Neural progenitor cell (in vitro differentiated cells): ENCODE measurements at regions not wholly inside any gene's neighbourhood (a gene's known extent, or its start where the extent isn't known, plus 50 kb on each side); places are given as distances from the start of the nearest gene placed in this dataset.

Source experiments
- DNase-seq: peaks from one replicate; pipeline ENCODE4 v3.0.0-alpha.2; 2016; ENCODE audit warnings: low spot score
- H2AFZ ChIP-seq: fragments of 200-600 bp; sonication (generic); replicated peaks from 2 replicates; pipeline ENCODE4 v1.6.1; 2016; ENCODE audit warnings: antibody characterized with exemption
- H3F3A ChIP-seq: fragments of 200-600 bp; sonication (generic); 2 replicates; pipeline ENCODE4 v1.6.1; 2016; ENCODE audit warnings: antibody characterized with exemption, low read depth
- H3K27ac ChIP-seq: fragments of 200-600 bp; sonication (generic); 2 replicates; pipeline ENCODE4 v1.5.1; 2016; ENCODE audit warnings: mild to moderate bottlenecking
- H3K27me3 ChIP-seq: fragments of 200-600 bp; sonication (generic); 2 replicates; pipeline ENCODE4 v1.6.1; 2016; ENCODE audit warnings: mild to moderate bottlenecking, moderate library complexity
- H3K36me3 ChIP-seq: fragments of 200-600 bp; sonication (generic); 2 replicates; pipeline ENCODE4 v1.5.1; 2016
- H3K4me1 ChIP-seq: fragments of 200-600 bp; sonication (generic); 2 replicates; pipeline ENCODE4 v1.6.1; 2016; ENCODE audit warnings: mixed run types
- H3K4me2 ChIP-seq: fragments of 200-600 bp; sonication (generic); 2 replicates; pipeline ENCODE4 v1.6.1; 2016
- H3K4me3 ChIP-seq: fragments of 200-600 bp; sonication (generic); 2 replicates; pipeline ENCODE4 v1.5.1; 2016
- H3K79me2 ChIP-seq: fragments of 200-600 bp; sonication (generic); 2 replicates; pipeline ENCODE4 v1.6.1; 2016; ENCODE audit warnings: low read depth
- H3K9ac ChIP-seq: fragments of 200-600 bp; sonication (generic); 2 replicates; pipeline ENCODE4 v1.6.1; 2016
- H3K9me3 ChIP-seq: fragments of 200-600 bp; sonication (generic); 2 replicates; pipeline ENCODE4 v1.5.1; 2016; ENCODE audit warnings: low read depth
- H4K20me1 ChIP-seq: fragments of 200-600 bp; sonication (generic); 2 replicates; pipeline ENCODE4 v1.6.1; 2016; ENCODE audit warnings: low read depth
- H3K27ac Mint-ChIP-seq: 3 replicates; pipeline ENCODE4 v1.8.0; 2021; ENCODE audit warnings: mixed read lengths
- H3K27me3 Mint-ChIP-seq: 2 replicates; pipeline ENCODE4 v1.8.0; 2022; ENCODE audit warnings: low read depth, mild to moderate bottlenecking, inconsistent platforms, moderate library complexity, mixed read lengths; ENCODE audit not compliant: insufficient read depth
- H3K36me3 Mint-ChIP-seq: 3 replicates; pipeline ENCODE4 v1.8.0; 2021; ENCODE audit warnings: mixed read lengths
- H3K4me1 Mint-ChIP-seq: 3 replicates; pipeline ENCODE4 v1.8.0; 2021; ENCODE audit warnings: mixed read lengths
- H3K4me3 Mint-ChIP-seq: 3 replicates; pipeline ENCODE4 v1.8.0; 2021; ENCODE audit warnings: mild to moderate bottlenecking, moderate library complexity, mixed read lengths
- H3K9me3 Mint-ChIP-seq: 3 replicates; pipeline ENCODE4 v1.8.0; 2020; ENCODE audit warnings: mixed read lengths
- EZH2 ChIP-seq: fragments of 200-600 bp; sonication (generic); IDR thresholded peaks from 2 replicates; pipeline ENCODE4 v1.6.1; 2017; ENCODE audit warnings: antibody characterized with exemption, mild to moderate bottlenecking, moderate library complexity
- EZH2phosphoT487 ChIP-seq: fragments of 200-600 bp; sonication (generic); IDR thresholded peaks from 2 replicates; pipeline ENCODE4 v1.6.1; 2017; ENCODE audit warnings: antibody characterized with exemption
- TF ChIP-seq, protein P1 (sequence below): fragments of 200-600 bp; sonication (generic); IDR thresholded peaks from 2 replicates; pipeline ENCODE4 v1.5.1; 2017; ENCODE audit warnings: antibody characterized with exemption, mild to moderate bottlenecking

DNA sequence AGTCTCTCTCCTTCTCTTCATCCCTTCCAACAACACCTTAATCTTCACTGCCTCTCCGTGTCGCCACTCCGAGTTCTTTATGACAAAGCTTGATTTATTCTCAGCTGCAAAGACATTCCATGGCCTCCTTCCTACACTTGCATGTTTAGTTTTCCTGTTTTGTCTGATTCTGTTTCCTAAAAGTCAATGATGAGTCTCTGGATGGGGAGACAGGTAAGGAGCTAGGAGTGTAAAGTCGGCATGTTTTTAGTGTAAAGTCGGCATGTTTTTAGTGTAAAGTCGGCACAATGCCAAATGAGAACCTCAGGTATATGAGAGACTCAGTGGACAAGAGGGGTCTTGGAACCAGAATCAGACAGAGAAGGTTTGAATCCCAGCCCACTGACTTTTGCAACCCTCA, 362.3 kb upstream of the EEF2KMT start:
- no peak overlapping the region for H3K27ac ChIP-seq
- Mint-ChIP-seq H3K27ac (no peak overlapping the region), H3K36me3 (no peaks in the 10 kb centered on the region), H3K4me3 (no peak overlapping the region), H3K9me3 (no peaks in the 10 kb centered on the region), H3K27me3 (peaks cover 12% of the 10 kb centered on the region), H3K4me1 (peaks cover 3% of the 10 kb centered on the region)
- no peaks in the 10 kb centered on the region for H4K20me1 ChIP-seq
- H3K4me1 ChIP-seq: peaks cover 27% of the 10 kb centered on the region
- no peak overlapping the region for H3K4me3 ChIP-seq
- H3K4me2 ChIP-seq: no peak overlapping the region
- peaks cover 8% of the 10 kb centered on the region for H3F3A ChIP-seq
- no peak for TF ChIP-seq EZH2
- TF ChIP-seq EZH2phosphoT487: no peak
- TF ChIP-seq, protein P1, sequence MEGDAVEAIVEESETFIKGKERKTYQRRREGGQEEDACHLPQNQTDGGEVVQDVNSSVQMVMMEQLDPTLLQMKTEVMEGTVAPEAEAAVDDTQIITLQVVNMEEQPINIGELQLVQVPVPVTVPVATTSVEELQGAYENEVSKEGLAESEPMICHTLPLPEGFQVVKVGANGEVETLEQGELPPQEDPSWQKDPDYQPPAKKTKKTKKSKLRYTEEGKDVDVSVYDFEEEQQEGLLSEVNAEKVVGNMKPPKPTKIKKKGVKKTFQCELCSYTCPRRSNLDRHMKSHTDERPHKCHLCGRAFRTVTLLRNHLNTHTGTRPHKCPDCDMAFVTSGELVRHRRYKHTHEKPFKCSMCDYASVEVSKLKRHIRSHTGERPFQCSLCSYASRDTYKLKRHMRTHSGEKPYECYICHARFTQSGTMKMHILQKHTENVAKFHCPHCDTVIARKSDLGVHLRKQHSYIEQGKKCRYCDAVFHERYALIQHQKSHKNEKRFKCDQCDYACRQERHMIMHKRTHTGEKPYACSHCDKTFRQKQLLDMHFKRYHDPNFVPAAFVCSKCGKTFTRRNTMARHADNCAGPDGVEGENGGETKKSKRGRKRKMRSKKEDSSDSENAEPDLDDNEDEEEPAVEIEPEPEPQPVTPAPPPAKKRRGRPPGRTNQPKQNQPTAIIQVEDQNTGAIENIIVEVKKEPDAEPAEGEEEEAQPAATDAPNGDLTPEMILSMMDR: no peak
- no peaks in the 10 kb centered on the region for H3K9me3 ChIP-seq
- no peak overlapping the region for H2AFZ ChIP-seq
- no peaks in the 10 kb centered on the region for H3K27me3 ChIP-seq
- H3K79me2 ChIP-seq: no peaks in the 10 kb centered on the region
- DNase-seq: no peak
- H3K36me3 ChIP-seq: no peaks in the 10 kb centered on the region
- no peak overlapping the region for H3K9ac ChIP-seq

DNA sequence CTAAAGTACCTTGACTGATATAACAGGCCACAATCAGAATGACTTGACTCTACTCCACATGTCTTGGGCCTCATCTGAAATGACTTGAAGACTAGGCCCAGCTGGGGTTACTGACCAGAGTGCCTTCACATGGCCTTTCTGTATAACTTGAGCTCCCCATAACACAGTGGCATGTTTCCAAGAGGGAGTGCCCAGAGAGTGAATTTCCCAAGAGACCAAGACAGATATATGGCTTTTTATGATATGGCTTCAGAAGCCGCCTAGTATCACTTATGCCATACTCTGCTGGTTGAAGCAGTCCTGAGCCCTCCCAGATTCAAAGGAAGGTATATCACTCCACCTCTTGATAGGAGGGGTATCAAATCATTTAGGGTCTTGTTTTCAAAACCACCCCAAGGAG, 357.5 kb upstream of the EEF2KMT start:
- no peak overlapping the region for H3K9ac ChIP-seq
- Mint-ChIP-seq H3K9me3 (no peaks in the 10 kb centered on the region), H3K4me1 (peaks cover 19% of the 10 kb centered on the region), H3K4me3 (no peak overlapping the region), H3K27ac (no peak overlapping the region), H3K27me3 (peaks cover 21% of the 10 kb centered on the region), H3K36me3 (no peaks in the 10 kb centered on the region)
- H4K20me1 ChIP-seq: peaks cover 5% of the 10 kb centered on the region
- no peak overlapping the region for H3K4me3 ChIP-seq
- no peak for DNase-seq
- H3K4me2 ChIP-seq: no peak overlapping the region
- no peaks in the 10 kb centered on the region for H3K36me3 ChIP-seq
- peaks cover 13% of the 10 kb centered on the region for H3K4me1 ChIP-seq
- no peaks in the 10 kb centered on the region for H3K79me2 ChIP-seq
- H2AFZ ChIP-seq: no peak overlapping the region
- no peaks in the 10 kb centered on the region for H3K9me3 ChIP-seq
- TF ChIP-seq, protein P1: no peak
- TF ChIP-seq EZH2phosphoT487: no peak
- H3K27ac ChIP-seq: no peak overlapping the region
- peaks cover 36% of the 10 kb centered on the region for H3K27me3 ChIP-seq
- peaks cover 16% of the 10 kb centered on the region for H3F3A ChIP-seq

- Mint-ChIP-seq H3K27ac (no peak overlapping the region), H3K4me1 (peaks cover 26% of the 10 kb centered on the region), H3K36me3 (no peaks in the 10 kb centered on the region), H3K27me3 (peaks cover 26% of the 10 kb centered on the region), H3K9me3 (no peaks in the 10 kb centered on the region), H3K4me3 (no peak overlapping the region)
- H3F3A ChIP-seq: peaks cover 24% of the 10 kb centered on the region
- TF ChIP-seq, protein P1: no peak
- TF ChIP-seq EZH2: no peak
- no peak for TF ChIP-seq EZH2phosphoT487
- H3K36me3 ChIP-seq: no peaks in the 10 kb centered on the region
- H4K20me1 ChIP-seq: peaks cover 5% of the 10 kb centered on the region
- no peak overlapping the region for H3K4me3 ChIP-seq
- H3K4me2 ChIP-seq: no peak overlapping the region
- H3K27ac ChIP-seq: no peak overlapping the region
- H3K9ac ChIP-seq: no peak overlapping the region
- peaks cover 17% of the 10 kb centered on the region for H3K4me1 ChIP-seq
- no peaks in the 10 kb centered on the region for H3K79me2 ChIP-seq
- H3K27me3 ChIP-seq: peaks cover 38% of the 10 kb centered on the region
- no peak overlapping the region for H2AFZ ChIP-seq
- no peak for DNase-seq
- no peaks in the 10 kb centered on the region for H3K9me3 ChIP-seq
These were observed 356.8 kb upstream of the EEF2KMT start for GRCh38 chr16:5454349-5454748.

GRCh38 chr16:5451641-5452040, 354.0 kb upstream of the EEF2KMT start:
- peaks cover 29% of the 10 kb centered on the region for H3K4me1 Mint-ChIP-seq
- Histone ChIP-seq H3K4me1 (peaks cover 17% of the 10 kb centered on the region), H3K9me3 (no peaks in the 10 kb centered on the region), H2AFZ (no peak overlapping the region), H3K36me3 (no peaks in the 10 kb centered on the region), H3K79me2 (no peaks in the 10 kb centered on the region), H3F3A (peaks cover 26% of the 10 kb centered on the region), H4K20me1 (peaks cover 5% of the 10 kb centered on the region), H3K27me3 (peaks cover 50% of the 10 kb centered on the region), H3K4me3 (no peak overlapping the region), H3K9ac (no peak overlapping the region), H3K27ac (no peak overlapping the region), H3K4me2 (no peak overlapping the region)
- TF ChIP-seq, protein P1: no peak
- TF ChIP-seq EZH2phosphoT487 (no peak), EZH2 (no peak)
- H3K9me3 Mint-ChIP-seq: no peaks in the 10 kb centered on the region
- no peak overlapping the region for H3K27ac Mint-ChIP-seq
- no peak overlapping the region for H3K4me3 Mint-ChIP-seq
- no peaks in the 10 kb centered on the region for H3K36me3 Mint-ChIP-seq
- H3K27me3 Mint-ChIP-seq: peaks cover 31% of the 10 kb centered on the region
- DNase-seq: no peak
